BLaER1 treated with 17β-estradiol and CSF1 and Interleukin-3, amounts not matched to agents 10 nM and 100 nM (cell line): ENCODE measurements at regions not wholly inside any gene's neighbourhood (a gene's known extent, or its start where the extent isn't known, plus 50 kb on each side); places are given as distances from the start of the nearest gene placed in this dataset.
"Not testable (repeated sequence)": the region's sequence is repeated elsewhere in the genome, so short reads cannot be mapped to it uniquely, and the experiment has no call there.

Experiments used
- H3K27ac ChIP-seq, 11 experiments: shearing (Covaris generic); formaldehyde crosslinking; 2 replicates each; pipeline ENCODE4 v1.8.1; 2022
- H3K27me3 ChIP-seq, 11 experiments: shearing (Covaris generic); formaldehyde crosslinking; 2 replicates each; pipeline ENCODE4 v1.8.1; 2022
- H3K36me3 ChIP-seq, 11 experiments: shearing (Covaris generic); formaldehyde crosslinking; 2 replicates each; pipeline ENCODE4 v1.8.1; 2022
- H3K4me1 ChIP-seq, 10 experiments: shearing (Covaris generic); formaldehyde crosslinking; 2 replicates each; pipeline ENCODE4 v1.8.1; 2022
- H3K4me2 ChIP-seq, 11 experiments: shearing (Covaris generic); formaldehyde crosslinking; 2 replicates each; pipeline ENCODE4 v1.8.1; 2022
- H3K4me3 ChIP-seq, 10 experiments: shearing (Covaris generic); formaldehyde crosslinking; 2 replicates each; pipeline ENCODE4 v1.8.1; 2022
- H3K9ac ChIP-seq, 11 experiments: shearing (Covaris generic); formaldehyde crosslinking; 2 replicates each; pipeline ENCODE4 v1.8.1; 2022
- H3K9me3 ChIP-seq, 11 experiments: shearing (Covaris generic); formaldehyde crosslinking; replicated peaks in 1 of 11; 2 replicates each; pipeline ENCODE4 v1.8.1; 2022
- H4K20me1 ChIP-seq, 11 experiments: shearing (Covaris generic); formaldehyde crosslinking; 2 replicates each; pipeline ENCODE4 v1.8.1; 2022
- Cebpa-rat ChIP-seq, 11 experiments: shearing (Covaris generic); IDR thresholded peaks; 2 replicates each; pipeline ENCODE4 v1.8.1; 2022

- Histone ChIP-seq H3K36me3 (no peaks in the 10 kb centered on the region), H3K4me3 (no peak overlapping the region), H3K27me3 (no peaks in the 10 kb centered on the region), H3K9ac (no peak overlapping the region), H3K9me3 (no peaks in the 10 kb centered on the region), H3K4me2 (no peak overlapping the region), H3K4me1 (peaks cover 5 to 16% (median 14%) of the 10 kb centered on the region in 10 experiments; a peak in 18 of 20 replicates), H4K20me1 (no peaks in the 10 kb centered on the region), H3K27ac (no peak overlapping the region)
- TF ChIP-seq Cebpa-rat (IDR thresholded peaks at IDR 0.05) = no peak
These were observed 106.4 kb upstream of the TBX5 start for GRCh38 chr12:114512351-114512750.

- no peaks in the 10 kb centered on the region for H3K9me3 ChIP-seq
- H3K4me1 ChIP-seq = peaks cover 5 to 29% (median 25%) of the 10 kb centered on the region in 10 experiments; a peak in 19 of 20 replicates
- no peaks in the 10 kb centered on the region for H3K27me3 ChIP-seq
- peak overlapping the region in 10 of 11 experiments; percentile 38 to 62 (median 50); a peak in 19 of 22 replicates for H3K4me2 ChIP-seq
- TF ChIP-seq Cebpa-rat (IDR thresholded peaks at IDR 0.05) = no peak
- H3K9ac ChIP-seq = no peak overlapping the region
- no peaks in the 10 kb centered on the region for H4K20me1 ChIP-seq
- no peak overlapping the region for H3K4me3 ChIP-seq
- H3K27ac ChIP-seq = no peak overlapping the region
- H3K36me3 ChIP-seq = no peaks in the 10 kb centered on the region
These were observed 102.7 kb upstream of the TBX5 start for GRCh38 chr12:114508529-114509129.

DNA sequence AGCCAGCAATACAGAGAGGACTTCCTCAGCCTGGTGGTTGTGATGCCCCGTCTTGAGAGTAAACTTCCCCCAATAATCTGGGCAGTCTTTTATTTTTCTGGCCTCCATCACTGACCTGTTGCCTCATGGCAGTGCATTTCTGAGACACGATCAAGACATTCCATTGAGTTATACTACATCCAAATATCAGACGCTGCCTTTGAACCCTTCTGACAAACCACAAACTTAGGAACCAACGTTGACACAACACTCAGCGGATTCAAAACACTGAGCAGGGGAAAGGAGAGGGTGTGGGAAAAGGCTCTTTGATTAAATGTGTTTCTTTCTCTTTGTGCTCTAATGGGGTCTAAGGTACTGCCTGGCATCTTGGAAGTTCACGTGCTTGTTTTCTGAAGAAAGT, 100.7 kb upstream of the TBX5 start:
- no peak for TF ChIP-seq Cebpa-rat (IDR thresholded peaks at IDR 0.05)
- Histone ChIP-seq H3K9ac (no peak overlapping the region), H3K36me3 (no peaks in the 10 kb centered on the region), H3K4me2 (no peak overlapping the region), H3K27me3 (peaks cover 3 to 13% (median 9%) of the 10 kb centered on the region in 11 experiments), H4K20me1 (no peaks in the 10 kb centered on the region), H3K27ac (no peak overlapping the region), H3K9me3 (no peaks in the 10 kb centered on the region), H3K4me3 (no peak overlapping the region), H3K4me1 (peaks cover 5 to 29% (median 25%) of the 10 kb centered on the region in 10 experiments; a peak in 19 of 20 replicates)

GRCh38 chr12:114504311-114504710, 98.4 kb upstream of the TBX5 start:
- Histone ChIP-seq H3K4me1 (peaks cover 5 to 29% (median 25%) of the 10 kb centered on the region in 10 experiments; a peak in 19 of 20 replicates), H3K9ac (no peak overlapping the region), H3K27ac (no peak overlapping the region), H3K36me3 (no peaks in the 10 kb centered on the region), H3K4me3 (no peak overlapping the region), H3K9me3 (no peaks in the 10 kb centered on the region), H3K4me2 (peak overlapping the region in 8 of 11 experiments; percentile 29 to 54 (median 40); a peak in 15 of 22 replicates), H4K20me1 (no peaks in the 10 kb centered on the region), H3K27me3 (peaks cover 11 to 26% (median 18%) of the 10 kb centered on the region in 11 experiments)
- no peak for TF ChIP-seq Cebpa-rat (IDR thresholded peaks at IDR 0.05)

GRCh38 chr12:114501474-114501807, 95.5 kb upstream of the TBX5 start:
- Histone ChIP-seq H4K20me1 (no peaks in the 10 kb centered on the region), H3K9ac (no peak overlapping the region), H3K36me3 (no peaks in the 10 kb centered on the region), H3K27ac (no peak overlapping the region), H3K4me1 (peaks cover 0 to 15% (median 11%) of the 10 kb centered on the region in 10 experiments; a peak in 15 of 20 replicates), H3K9me3 (no peaks in the 10 kb centered on the region), H3K4me3 (no peak overlapping the region), H3K4me2 (0 out of 22 replicates have a peak overlapping the region, but pooled peaks of 1 of the 11 experiments have one; percentile 14), H3K27me3 (peaks cover 11 to 26% (median 18%) of the 10 kb centered on the region in 11 experiments)
- TF ChIP-seq Cebpa-rat (IDR thresholded peaks at IDR 0.05) = no peak

- TF ChIP-seq Cebpa-rat (IDR thresholded peaks at IDR 0.05) = no peak
- H4K20me1 ChIP-seq = no peaks in the 10 kb centered on the region
- no peaks in the 10 kb centered on the region for H3K36me3 ChIP-seq
- peaks cover 0 to 15% (median 11%) of the 10 kb centered on the region in 10 experiments; a peak in 15 of 20 replicates for H3K4me1 ChIP-seq
- no peak overlapping the region for H3K9ac ChIP-seq
- peaks cover 11 to 26% (median 18%) of the 10 kb centered on the region in 11 experiments for H3K27me3 ChIP-seq
- H3K9me3 ChIP-seq = no peaks in the 10 kb centered on the region
- H3K4me3 ChIP-seq = no peak overlapping the region
- H3K4me2 ChIP-seq = 0 out of 22 replicates have a peak overlapping the region, but pooled peaks of 1 of the 11 experiments have one; percentile 14
- H3K27ac ChIP-seq = no peak overlapping the region
These were observed 95.0 kb upstream of the TBX5 start for GRCh38 chr12:114500775-114501473.

DNA sequence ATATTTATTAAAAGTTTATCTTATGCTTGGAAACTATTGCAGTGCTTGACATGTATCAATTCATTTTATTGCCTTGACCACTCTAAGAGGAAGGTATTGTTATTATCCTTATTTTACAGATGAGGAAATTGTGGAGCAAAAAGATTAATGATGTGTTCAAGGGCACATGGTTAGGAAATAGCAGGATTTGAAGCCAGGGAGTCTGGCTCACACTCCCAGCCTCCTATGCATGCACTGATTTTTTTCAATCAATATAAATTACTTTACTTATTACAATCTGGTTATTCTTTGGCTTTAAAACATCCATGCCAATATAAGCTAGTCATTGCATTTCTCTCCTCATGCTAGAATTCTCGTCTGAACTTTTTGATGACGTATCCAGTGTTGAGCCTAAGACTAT, 94.2 kb upstream of the TBX5 start:
- no peak for TF ChIP-seq Cebpa-rat (IDR thresholded peaks at IDR 0.05)
- H3K27me3 ChIP-seq = peaks cover 11 to 26% (median 18%) of the 10 kb centered on the region in 11 experiments
- no peak overlapping the region for H3K27ac ChIP-seq
- H3K9me3 ChIP-seq = no peaks in the 10 kb centered on the region
- no peaks in the 10 kb centered on the region for H3K36me3 ChIP-seq
- H3K4me3 ChIP-seq = no peak overlapping the region
- no peaks in the 10 kb centered on the region for H4K20me1 ChIP-seq
- peaks cover 0 to 15% (median 11%) of the 10 kb centered on the region in 10 experiments; a peak in 15 of 20 replicates for H3K4me1 ChIP-seq
- H3K9ac ChIP-seq = no peak overlapping the region
- no peak overlapping the region for H3K4me2 ChIP-seq

DNA sequence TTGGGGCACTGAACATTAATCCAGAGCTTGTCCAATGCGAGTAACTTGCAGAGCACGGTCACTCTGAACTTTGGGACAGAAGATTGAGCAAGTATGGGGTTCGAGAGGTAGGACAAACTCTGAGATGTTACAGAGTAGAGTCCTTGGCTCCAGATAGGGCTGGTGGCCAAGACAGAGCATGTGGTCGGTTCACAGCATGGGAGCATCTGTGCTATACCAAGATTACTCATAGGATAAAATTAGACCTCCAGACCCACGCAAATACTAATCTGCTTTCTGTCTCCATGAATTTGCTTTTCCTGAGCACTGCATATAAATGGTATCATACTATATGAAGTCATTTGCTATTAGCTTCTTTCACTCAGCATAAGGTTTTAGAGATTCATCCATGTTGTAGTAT, 93.4 kb upstream of the TBX5 start:
- H3K4me2 ChIP-seq = no peak overlapping the region
- H3K27me3 ChIP-seq = peaks cover 11 to 26% (median 18%) of the 10 kb centered on the region in 11 experiments
- no peak overlapping the region for H3K27ac ChIP-seq
- no peak overlapping the region for H3K4me3 ChIP-seq
- no peaks in the 10 kb centered on the region for H3K36me3 ChIP-seq
- H3K9me3 ChIP-seq = no peaks in the 10 kb centered on the region
- H3K9ac ChIP-seq = no peak overlapping the region
- TF ChIP-seq Cebpa-rat (IDR thresholded peaks at IDR 0.05) = no peak
- H3K4me1 ChIP-seq = peaks cover 0 to 9% (median 6%) of the 10 kb centered on the region in 10 experiments; a peak in 15 of 20 replicates
- H4K20me1 ChIP-seq = no peaks in the 10 kb centered on the region

DNA sequence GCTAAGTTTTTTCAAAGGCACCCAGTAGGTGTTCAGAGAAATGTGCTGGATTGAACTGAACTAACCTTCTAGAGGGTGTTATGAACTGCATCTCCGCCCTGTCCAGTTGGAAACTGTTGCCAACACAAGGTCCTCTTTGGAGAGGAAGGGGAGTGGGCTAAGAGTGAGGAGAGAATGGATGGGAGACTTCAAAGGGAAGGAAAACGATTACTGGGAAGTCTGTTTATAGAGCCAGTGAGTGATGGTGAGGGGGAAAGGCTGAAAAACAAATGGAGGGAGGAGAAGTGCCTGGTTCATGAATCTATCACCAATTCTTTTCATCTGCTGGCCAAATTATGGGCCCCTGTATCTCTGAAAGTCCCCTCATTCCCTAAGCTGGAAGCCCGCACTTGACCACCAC, 86.0 kb upstream of the TBX5 start:
- H3K4me1 ChIP-seq = no peaks in the 10 kb centered on the region
- H3K9me3 ChIP-seq = no peaks in the 10 kb centered on the region
- H3K4me3 ChIP-seq = no peak overlapping the region
- no peak overlapping the region for H3K4me2 ChIP-seq
- no peaks in the 10 kb centered on the region for H3K36me3 ChIP-seq
- H3K27ac ChIP-seq = no peak overlapping the region
- no peak overlapping the region for H3K9ac ChIP-seq
- H4K20me1 ChIP-seq = no peaks in the 10 kb centered on the region
- no peak for TF ChIP-seq Cebpa-rat (IDR thresholded peaks at IDR 0.05)
- peaks cover 0 to 5% (median 0%) of the 10 kb centered on the region in 11 experiments; a peak in 1 of 22 replicates for H3K27me3 ChIP-seq

DNA sequence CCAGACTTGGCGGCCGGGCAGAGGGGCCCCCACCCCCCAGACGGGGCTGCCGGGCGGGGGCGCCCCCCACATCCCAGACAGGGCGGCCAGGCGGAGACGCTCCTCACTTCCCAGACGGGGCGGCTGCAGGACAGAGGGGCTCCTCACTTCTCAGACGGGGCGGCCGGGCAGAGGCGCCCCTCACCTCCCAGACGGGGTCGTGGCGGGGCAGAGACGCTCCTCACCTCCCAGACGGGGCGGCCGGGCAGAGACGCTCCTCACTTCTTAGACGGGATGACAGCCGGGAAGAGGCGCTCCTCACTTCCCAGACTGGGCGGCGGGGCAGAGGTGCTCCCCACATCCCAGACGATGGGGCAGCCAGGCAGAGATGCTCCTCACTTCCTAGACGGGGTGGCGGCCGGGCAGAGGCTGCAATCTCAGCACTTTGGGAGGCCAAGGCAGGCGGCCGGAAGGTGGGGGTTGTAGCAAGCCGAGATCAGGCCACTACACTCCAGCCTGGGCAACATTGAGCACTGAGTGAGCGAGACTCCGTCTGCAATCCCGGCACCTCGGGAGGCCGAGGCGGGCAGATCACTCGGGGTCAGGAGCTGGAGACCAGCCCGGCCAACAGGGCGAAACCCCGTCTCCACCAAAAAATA, 79.0 kb upstream of the TBX5 start:
- H3K4me2 ChIP-seq, H3K4me3 ChIP-seq, H3K9ac ChIP-seq, H3K27ac ChIP-seq, H3K36me3 ChIP-seq: not testable (repeated sequence)
- H3K4me1 ChIP-seq = peaks cover 0 to 12% (median 8%) of the 10 kb centered on the region in 10 experiments; a peak in 12 of 20 replicates
- H3K27me3 ChIP-seq = peaks cover 35 to 44% (median 38%) of the 10 kb centered on the region in 11 experiments
- peaks cover 0 to 20% (median 0%) of the 10 kb centered on the region in 11 experiments; a peak in 9 of 22 replicates for H4K20me1 ChIP-seq
- H3K9me3 ChIP-seq = peaks cover 10 to 18% (median 17%) of the 10 kb centered on the region in 11 experiments; a peak in 21 of 22 replicates
